ENCODE measurements at regions not wholly inside any gene's neighbourhood (a gene's known extent, or its start where the extent isn't known, plus 50 kb on each side); places are given as distances from the start of the nearest gene placed in this dataset.
A peak's percentile ranks its signal among the peaks of the same experiment; 100 is the strongest.

DNA sequence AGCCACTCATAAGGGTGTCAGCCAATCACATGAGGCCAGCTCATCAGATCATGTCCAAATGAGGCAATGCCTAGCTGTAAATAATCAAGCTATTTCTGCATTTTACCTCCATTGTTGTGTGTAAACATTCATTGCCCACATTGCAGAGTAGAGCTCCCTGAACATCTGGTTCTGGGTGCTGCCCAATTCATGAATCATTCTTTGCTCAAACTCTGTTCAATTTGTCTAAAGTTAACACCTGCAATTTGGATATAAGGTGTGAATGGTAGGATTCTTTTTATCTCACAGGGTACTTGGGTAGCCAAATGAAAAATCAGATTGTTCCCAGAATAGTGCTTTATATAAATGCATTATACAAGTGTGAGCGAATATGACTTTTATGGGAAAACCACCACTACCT lies 345.5 kb upstream of the NT5C1B start:
- ATAC-seq (no peak), DNase-seq (no peak)
- no peak overlapping the region for H3K27ac ChIP-seq (ENCODE audit: low read depth, low read length)
- Mint-ChIP-seq H3K4me1 (peaks cover 0 to 2% (median 0%) of the 10 kb centered on the region in 7 donors), H3K27ac (no peak overlapping the region), H3K4me3 (no peak overlapping the region), H3K9me3 (peaks cover 0 to 5% (median 0%) of the 10 kb centered on the region in 11 donors), H3K36me3 (peaks cover 0 to 8% (median 0%) of the 10 kb centered on the region in 5 donors), H3K27me3 (no peaks in the 10 kb centered on the region)
- POLR2A ChIA-PET, result no interaction called here
- H3K4me1 ChIP-seq (ENCODE audit: control insufficient read depth in 2 of 2, insufficient read depth in 2 of 2, low read length in 2 of 2), result no peaks in the 10 kb centered on the region
- H3K36me3 ChIP-seq (ENCODE audit: control insufficient read depth in 2 of 3, insufficient read depth in 3 of 3, low read length in 3 of 3), result no peaks in the 10 kb centered on the region
- H3K4me3 ChIP-seq (ENCODE audit: low read length), result no peak overlapping the region
- no peaks in the 10 kb centered on the region for H3K9me3 ChIP-seq (ENCODE audit: control insufficient read depth in 2 of 3, low read length in 3 of 3)
- intact Hi-C loops (cut with micrococcal nuclease), result no loop called here
- CTCF ChIA-PET, result no interaction called here
- no peaks in the 10 kb centered on the region for H3K27me3 ChIP-seq (ENCODE audit: control insufficient read depth in 2 of 2, insufficient read depth in 2 of 2, low read length in 2 of 2)

GRCh38 chr2:18932853-18933252 lies 343.5 kb upstream of the NT5C1B start:
- H3K27ac Mint-ChIP-seq, result no peak overlapping the region
- Histone ChIP-seq H3K27ac (ENCODE audit: low read depth, low read length) (no peak overlapping the region), H3K27me3 (ENCODE audit: control insufficient read depth in 2 of 2, insufficient read depth in 2 of 2, low read length in 2 of 2) (no peaks in the 10 kb centered on the region), H3K9me3 (ENCODE audit: control insufficient read depth in 2 of 3, low read length in 3 of 3) (no peaks in the 10 kb centered on the region), H3K4me3 (ENCODE audit: low read length) (no peak overlapping the region), H3K36me3 (ENCODE audit: control insufficient read depth in 2 of 3, insufficient read depth in 3 of 3, low read length in 3 of 3) (no peaks in the 10 kb centered on the region), H3K4me1 (ENCODE audit: control insufficient read depth in 2 of 2, insufficient read depth in 2 of 2, low read length in 2 of 2) (no peaks in the 10 kb centered on the region)
- intact Hi-C loops (cut with micrococcal nuclease), result no loop called here
- POLR2A ChIA-PET, result no interaction called here
- CTCF ChIA-PET, result no interaction called here
- H3K27me3 Mint-ChIP-seq, result no peaks in the 10 kb centered on the region
- no peak for ATAC-seq
- H3K4me1 Mint-ChIP-seq, result no peaks in the 10 kb centered on the region
- H3K9me3 Mint-ChIP-seq, result peaks cover 0 to 5% (median 0%) of the 10 kb centered on the region in 11 donors
- H3K4me3 Mint-ChIP-seq, result no peak overlapping the region
- no peak for DNase-seq
- H3K36me3 Mint-ChIP-seq, result peaks cover 0 to 18% (median 0%) of the 10 kb centered on the region in 5 donors

DNA sequence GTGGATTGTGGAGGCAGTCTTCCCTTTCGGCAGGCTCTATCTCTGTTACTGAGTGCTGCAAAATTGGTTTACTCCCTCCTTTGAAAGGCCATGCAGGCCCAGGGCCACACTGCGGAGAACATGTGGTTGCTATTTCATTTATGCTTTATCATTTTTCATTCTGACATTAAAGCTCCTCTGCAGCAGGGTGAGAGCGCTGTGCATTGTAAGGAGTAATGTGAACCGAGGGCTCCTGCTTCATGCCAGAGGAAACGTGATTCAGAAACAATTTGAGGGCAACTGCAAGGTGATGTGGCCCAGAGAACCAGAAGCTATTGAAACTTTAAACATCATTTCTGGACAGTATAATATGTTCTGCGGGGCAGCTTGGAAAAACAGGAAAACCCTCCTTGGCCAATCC lies 341.6 kb upstream of the NT5C1B start:
- H3K36me3 Mint-ChIP-seq, result peaks cover 0 to 27% (median 5%) of the 10 kb centered on the region in 5 donors

DNA sequence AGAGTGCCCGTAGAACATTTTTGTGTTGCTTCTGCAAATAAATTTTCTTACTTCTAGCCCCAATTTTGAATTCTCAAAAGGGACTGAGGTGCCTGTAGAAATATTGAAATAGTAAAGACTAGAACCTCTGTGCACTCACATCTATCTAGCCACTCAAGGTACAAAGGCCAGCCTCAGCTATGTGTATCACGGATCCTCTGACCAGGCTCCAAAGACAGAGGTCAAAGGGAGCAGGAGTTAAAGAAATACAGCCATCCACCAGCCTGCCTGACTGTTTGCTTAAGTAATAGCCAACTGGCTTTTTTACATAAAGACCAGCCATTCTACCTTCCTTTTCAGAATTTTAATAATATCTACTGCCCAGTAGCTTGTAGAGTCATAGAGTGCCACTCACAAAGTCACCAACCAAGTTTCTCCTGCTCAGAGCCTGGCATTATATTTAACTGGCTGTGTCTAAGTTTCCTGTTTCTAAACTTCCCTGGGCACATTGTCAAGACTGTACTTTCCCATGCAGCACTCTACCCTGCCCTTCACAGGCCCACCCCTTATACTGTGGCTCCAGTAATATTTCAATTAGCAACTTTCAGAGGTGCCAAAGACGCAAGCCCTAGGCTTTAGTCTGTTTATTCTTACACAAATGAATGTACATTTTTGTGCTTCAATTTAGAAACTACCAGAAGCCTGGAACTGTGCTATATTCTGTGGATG lies 338.3 kb upstream of the NT5C1B start:
- H3K4me3 ChIP-seq (ENCODE audit: low read length), result no peak overlapping the region
- no peaks in the 10 kb centered on the region for H3K27me3 ChIP-seq (ENCODE audit: control insufficient read depth in 2 of 2, insufficient read depth in 2 of 2, low read length in 2 of 2)
- no peaks in the 10 kb centered on the region for H3K9me3 ChIP-seq (ENCODE audit: control insufficient read depth in 2 of 3, low read length in 3 of 3)
- H3K4me1 ChIP-seq (ENCODE audit: control insufficient read depth in 2 of 2, insufficient read depth in 2 of 2, low read length in 2 of 2), result no peaks in the 10 kb centered on the region
- Mint-ChIP-seq H3K36me3 (peaks cover 0 to 40% (median 18%) of the 10 kb centered on the region in 5 donors), H3K27ac (no peak overlapping the region), H3K4me3 (no peak overlapping the region), H3K9me3 (peaks cover 0 to 15% (median 3%) of the 10 kb centered on the region in 11 donors), H3K27me3 (no peaks in the 10 kb centered on the region), H3K4me1 (no peaks in the 10 kb centered on the region)
- DNase-seq (no peak), ATAC-seq (peak; percentile 52)
- POLR2A ChIA-PET, result no interaction called here
- CTCF ChIA-PET, result no interaction called here
- no peak overlapping the region for H3K27ac ChIP-seq (ENCODE audit: low read depth, low read length)
- intact Hi-C loops (cut with micrococcal nuclease), result no loop called here
- no peaks in the 10 kb centered on the region for H3K36me3 ChIP-seq (ENCODE audit: control insufficient read depth in 2 of 3, insufficient read depth in 3 of 3, low read length in 3 of 3)

More for the DNA sequence above, 341.6 kb upstream of the NT5C1B start:
- no peak for DNase-seq
- Mint-ChIP-seq H3K9me3 (peaks cover 0 to 11% (median 3%) of the 10 kb centered on the region in 11 donors), H3K4me3 (no peak overlapping the region), H3K4me1 (no peaks in the 10 kb centered on the region), H3K27ac (no peak overlapping the region), H3K27me3 (no peaks in the 10 kb centered on the region)
- Histone ChIP-seq H3K27me3 (ENCODE audit: control insufficient read depth in 2 of 2, insufficient read depth in 2 of 2, low read length in 2 of 2) (no peaks in the 10 kb centered on the region), H3K4me1 (ENCODE audit: control insufficient read depth in 2 of 2, insufficient read depth in 2 of 2, low read length in 2 of 2) (no peaks in the 10 kb centered on the region), H3K27ac (ENCODE audit: low read depth, low read length) (no peak overlapping the region), H3K4me3 (ENCODE audit: low read length) (no peak overlapping the region), H3K9me3 (ENCODE audit: control insufficient read depth in 2 of 3, low read length in 3 of 3) (no peaks in the 10 kb centered on the region), H3K36me3 (ENCODE audit: control insufficient read depth in 2 of 3, insufficient read depth in 3 of 3, low read length in 3 of 3) (no peaks in the 10 kb centered on the region)
- ChIA-PET POLR2A (no interaction called here), CTCF (no interaction called here)
- intact Hi-C loops (cut with micrococcal nuclease), result no loop called here
- ATAC-seq, result no peak

- no peak overlapping the region for H3K27ac ChIP-seq (ENCODE audit: low read depth, low read length)
- no peak overlapping the region for H3K4me3 ChIP-seq (ENCODE audit: low read length)
- Mint-ChIP-seq H3K4me3 (no peak overlapping the region), H3K27ac (no peak overlapping the region), H3K4me1 (peaks cover 0 to 3% (median 0%) of the 10 kb centered on the region in 7 donors), H3K36me3 (peaks cover 0 to 44% (median 26%) of the 10 kb centered on the region in 5 donors), H3K27me3 (no peaks in the 10 kb centered on the region), H3K9me3 (peaks cover 0 to 15% (median 3%) of the 10 kb centered on the region in 11 donors)
- CTCF ChIA-PET, result no interaction called here
- ATAC-seq, result no peak
- H3K36me3 ChIP-seq (ENCODE audit: control insufficient read depth in 2 of 3, insufficient read depth in 3 of 3, low read length in 3 of 3), result no peaks in the 10 kb centered on the region
- no peaks in the 10 kb centered on the region for H3K4me1 ChIP-seq (ENCODE audit: control insufficient read depth in 2 of 2, insufficient read depth in 2 of 2, low read length in 2 of 2)
- POLR2A ChIA-PET, result no interaction called here
- intact Hi-C loops (cut with micrococcal nuclease), result no loop called here
- H3K27me3 ChIP-seq (ENCODE audit: control insufficient read depth in 2 of 2, insufficient read depth in 2 of 2, low read length in 2 of 2), result no peaks in the 10 kb centered on the region
- no peak for DNase-seq
- H3K9me3 ChIP-seq (ENCODE audit: control insufficient read depth in 2 of 3, low read length in 3 of 3), result no peaks in the 10 kb centered on the region
Measured at GRCh38 chr2:18926631-18927524, 337.5 kb upstream of the NT5C1B start.

DNA sequence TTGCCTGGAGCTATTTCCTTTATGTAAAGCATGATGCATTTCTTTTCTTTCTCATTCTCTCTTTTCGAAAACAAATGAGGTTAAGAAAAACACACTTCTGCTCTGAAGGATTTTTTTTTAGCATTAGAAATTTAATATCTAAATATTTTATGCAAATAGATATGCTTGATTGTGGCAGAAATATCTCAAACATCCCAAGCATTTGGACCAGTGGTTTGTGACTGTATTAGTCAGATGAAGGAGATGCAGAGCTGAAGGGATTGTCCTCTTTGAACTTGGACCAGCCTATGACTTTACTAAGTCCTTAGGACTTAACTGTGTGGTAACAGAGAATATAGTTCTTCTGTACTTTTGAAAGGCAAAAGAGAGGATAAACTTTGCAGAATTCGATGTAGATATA lies 335.9 kb upstream of the NT5C1B start:
- DNase-seq (no peak), ATAC-seq (no peak)
- no peaks in the 10 kb centered on the region for H3K27me3 Mint-ChIP-seq
- no peaks in the 10 kb centered on the region for H3K4me1 ChIP-seq (ENCODE audit: control insufficient read depth in 2 of 2, insufficient read depth in 2 of 2, low read length in 2 of 2)
- H3K36me3 Mint-ChIP-seq, result peaks cover 0 to 48% (median 33%) of the 10 kb centered on the region in 5 donors
- ChIA-PET CTCF (no interaction called here), POLR2A (no interaction called here)
- intact Hi-C loops (cut with micrococcal nuclease), result no loop called here
- H3K27ac Mint-ChIP-seq, result no peak overlapping the region
- no peaks in the 10 kb centered on the region for H3K9me3 ChIP-seq (ENCODE audit: control insufficient read depth in 2 of 3, low read length in 3 of 3)
- H3K27me3 ChIP-seq (ENCODE audit: control insufficient read depth in 2 of 2, insufficient read depth in 2 of 2, low read length in 2 of 2), result no peaks in the 10 kb centered on the region
- peaks cover 0 to 15% (median 4%) of the 10 kb centered on the region in 11 donors for H3K9me3 Mint-ChIP-seq
- no peak overlapping the region for H3K4me3 Mint-ChIP-seq
- H3K4me3 ChIP-seq (ENCODE audit: low read length), result no peak overlapping the region
- peaks cover 0 to 3% (median 0%) of the 10 kb centered on the region in 7 donors for H3K4me1 Mint-ChIP-seq
- H3K27ac ChIP-seq (ENCODE audit: low read depth, low read length), result no peak overlapping the region
- H3K36me3 ChIP-seq (ENCODE audit: control insufficient read depth in 2 of 3, insufficient read depth in 3 of 3, low read length in 3 of 3), result no peaks in the 10 kb centered on the region
